Spinal cord (tissue), 9 donors: ENCODE measurements at regions not wholly inside any gene's neighbourhood (a gene's known extent, or its start where the extent isn't known, plus 50 kb on each side); places are given as distances from the start of the nearest gene placed in this dataset.

Experiments
- DNase-seq, 6 donors: peaks; one replicate each; pipeline versions ENCODE4 v3.0.0 to v3.0.0-alpha.2; 2013 to 2015; ENCODE audit warnings: low spot score in 6 of 6, low read depth in 4 of 6
- H3K27ac ChIP-seq: one replicate; pipeline ENCODE4 v1.5.1; 2013; ENCODE audit warnings: low read depth, low read length, control low read depth
- H3K27me3 ChIP-seq: one replicate; pipeline ENCODE4 v1.6.1; 2013; ENCODE audit warnings: low read length; ENCODE audit not compliant: control insufficient read depth, insufficient read depth
- H3K36me3 ChIP-seq: one replicate; pipeline ENCODE4 v1.6.1; 2013; ENCODE audit warnings: low read length; ENCODE audit not compliant: control insufficient read depth, insufficient read depth
- H3K4me1 ChIP-seq: one replicate; pipeline ENCODE4 v1.6.1; 2013; ENCODE audit warnings: low read length; ENCODE audit not compliant: control insufficient read depth, insufficient read depth
- H3K4me3 ChIP-seq: one replicate; pipeline ENCODE4 v1.5.1; 2013; ENCODE audit warnings: low read depth, low read length, control low read depth
- H3K9me3 ChIP-seq: one replicate; pipeline ENCODE4 v1.6.1; 2013; ENCODE audit warnings: low read length; ENCODE audit not compliant: control insufficient read depth, insufficient read depth
- WGBS: methylation state at CpG from one replicate; pipeline ENCODE4 v1.1.5; 2013; ENCODE audit warnings: missing lambda C conversion rate; ENCODE audit not compliant: insufficient coverage; 5-methylcytosine and 5-hydroxymethylcytosine counted together
- donor health status: healthy.

DNA sequence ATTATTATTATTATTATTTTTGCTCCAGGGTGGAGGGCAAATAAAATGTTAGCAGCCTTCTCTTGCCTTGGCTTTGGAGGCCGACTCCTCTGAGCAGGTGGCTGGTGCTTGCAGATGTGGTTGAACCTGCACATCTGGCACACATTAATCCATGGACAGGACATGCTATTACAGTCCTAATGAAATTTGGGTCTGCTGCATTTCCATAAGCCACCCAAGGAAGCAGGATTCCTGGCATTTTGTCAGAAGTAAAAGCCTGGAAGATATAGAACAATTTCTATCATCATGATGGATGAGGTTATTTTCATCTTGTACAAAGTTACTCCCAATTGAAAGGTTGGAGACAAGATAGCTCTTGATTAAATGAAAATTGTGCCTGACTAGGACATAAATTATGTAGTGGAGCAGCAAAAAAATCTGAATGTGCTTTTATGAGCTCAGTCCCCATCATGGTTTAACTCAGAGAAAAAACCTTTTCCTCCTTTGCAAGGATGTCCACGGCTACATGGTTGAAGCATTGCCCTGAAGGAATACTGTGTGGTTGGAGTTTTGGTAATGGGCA lies 130.9 kb upstream of the RGMA start:
- 60% methylated on average over 1 of the region's 2 CpGs for WGBS
- Histone ChIP-seq H3K4me1 (peaks cover 4% of the 10 kb centered on the region), H3K27ac (no peak overlapping the region), H3K4me3 (no peak overlapping the region), H3K9me3 (no peaks in the 10 kb centered on the region), H3K27me3 (no peaks in the 10 kb centered on the region), H3K36me3 (no peaks in the 10 kb centered on the region)
- peak in 1 of 6 donors; percentile 54 for DNase-seq

DNA sequence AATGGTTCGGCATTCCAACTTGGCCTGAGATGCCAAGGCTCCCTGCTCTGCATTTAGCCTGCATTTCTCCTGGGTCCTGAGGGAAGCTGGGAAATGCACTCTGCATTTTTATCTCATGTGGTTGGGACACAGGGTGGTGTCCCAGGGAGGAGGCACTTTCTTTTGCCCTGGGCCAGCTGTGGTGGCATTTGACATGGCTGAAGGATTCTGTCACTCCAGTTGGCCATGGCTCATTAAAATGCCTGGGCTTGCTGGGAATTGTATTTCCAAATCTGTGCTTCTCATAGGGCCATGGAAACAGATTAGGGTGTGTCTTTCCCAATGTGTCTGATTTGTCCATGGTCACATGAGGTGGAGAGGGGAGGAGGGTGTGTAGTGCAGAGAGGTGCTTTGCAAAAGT lies 128.3 kb upstream of the RGMA start:
- no peak overlapping the region for H3K4me3 ChIP-seq
- 40% methylated on average over 1 of the region's 1 CpG for WGBS
- peak in 1 of 6 donors; percentile 35 for DNase-seq
- no peaks in the 10 kb centered on the region for H3K9me3 ChIP-seq
- no peak overlapping the region for H3K27ac ChIP-seq
- no peaks in the 10 kb centered on the region for H3K36me3 ChIP-seq
- peaks cover 4% of the 10 kb centered on the region for H3K4me1 ChIP-seq
- no peaks in the 10 kb centered on the region for H3K27me3 ChIP-seq

DNA sequence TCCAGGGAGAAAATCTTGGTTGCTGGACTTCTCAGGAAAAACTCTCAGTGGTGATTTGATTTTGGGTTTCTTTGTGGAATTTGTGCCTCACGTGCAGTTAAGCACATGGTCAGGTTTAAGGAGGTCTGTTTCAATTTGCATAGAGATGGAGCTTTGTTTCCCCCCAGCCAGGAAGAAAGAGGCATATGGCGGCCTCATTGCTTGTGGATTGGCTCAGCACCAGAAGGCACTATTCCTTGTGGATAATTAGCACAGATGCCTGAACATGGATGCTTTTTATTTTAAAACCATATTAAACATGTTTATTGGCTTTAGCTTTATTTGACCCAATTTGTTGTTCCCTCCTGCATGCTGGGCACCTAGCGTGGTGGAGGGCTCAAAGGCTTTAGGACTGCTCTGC lies 125.1 kb upstream of the RGMA start:
- peak in 2 of 6 donors; percentile 26 to 65 for DNase-seq
- Histone ChIP-seq H3K4me3 (no peak overlapping the region), H3K36me3 (no peaks in the 10 kb centered on the region), H3K4me1 (peaks cover 4% of the 10 kb centered on the region), H3K9me3 (no peaks in the 10 kb centered on the region), H3K27me3 (no peaks in the 10 kb centered on the region), H3K27ac (no peak overlapping the region)
- WGBS: 70% methylated on average over 2 of the region's 3 CpGs

DNA sequence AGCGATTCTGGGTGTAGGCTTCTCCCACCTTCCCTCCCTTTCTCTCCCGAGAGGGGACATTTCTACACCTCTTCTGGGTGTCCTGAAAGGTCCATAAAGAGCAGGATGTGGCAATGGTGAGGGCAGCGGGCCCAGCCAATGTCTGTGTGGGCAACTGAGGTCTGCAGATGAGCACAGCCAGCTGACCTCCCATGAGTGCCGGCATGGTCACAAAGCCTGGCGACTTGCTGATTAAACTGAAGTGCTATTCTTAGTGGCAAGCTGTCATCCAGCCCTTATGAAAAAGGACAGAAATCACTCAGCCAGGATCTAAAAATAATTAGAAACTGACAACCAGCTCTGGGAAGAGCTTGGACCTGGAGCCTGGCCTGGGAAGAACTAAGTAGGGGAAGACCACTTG lies 124.3 kb upstream of the RGMA start:
- Histone ChIP-seq H3K27ac (no peak overlapping the region), H3K4me1 (peaks cover 4% of the 10 kb centered on the region), H3K4me3 (no peak overlapping the region), H3K36me3 (no peaks in the 10 kb centered on the region), H3K9me3 (no peaks in the 10 kb centered on the region), H3K27me3 (no peaks in the 10 kb centered on the region)
- 91% methylated on average over 4 of the region's 5 CpGs for WGBS
- no peak for DNase-seq

DNA sequence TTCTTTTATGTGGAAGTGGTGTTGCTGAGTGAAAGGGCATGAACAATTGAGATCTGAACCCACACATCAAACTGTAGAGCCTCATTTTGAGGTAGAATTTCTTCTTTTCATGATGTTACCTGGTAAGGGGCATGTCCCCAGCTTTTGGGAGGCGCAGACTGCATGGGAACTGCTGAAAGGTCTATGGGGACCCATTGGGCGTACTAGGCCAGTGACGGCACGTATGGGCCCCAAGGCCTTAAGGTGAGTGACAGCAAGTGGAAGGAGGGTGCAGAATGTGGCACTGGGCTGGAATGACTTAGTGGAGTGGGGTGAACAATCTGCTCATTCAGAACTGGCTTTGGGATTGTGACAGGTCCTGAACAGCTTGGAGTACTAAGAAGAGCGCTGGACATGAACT lies 123.6 kb upstream of the RGMA start:
- DNase-seq: no peak
- peaks cover 4% of the 10 kb centered on the region for H3K4me1 ChIP-seq
- WGBS: 93% methylated on average over 5 of the region's 5 CpGs
- no peak overlapping the region for H3K4me3 ChIP-seq
- no peak overlapping the region for H3K27ac ChIP-seq
- H3K9me3 ChIP-seq: no peaks in the 10 kb centered on the region
- no peaks in the 10 kb centered on the region for H3K27me3 ChIP-seq
- H3K36me3 ChIP-seq: no peaks in the 10 kb centered on the region

DNA sequence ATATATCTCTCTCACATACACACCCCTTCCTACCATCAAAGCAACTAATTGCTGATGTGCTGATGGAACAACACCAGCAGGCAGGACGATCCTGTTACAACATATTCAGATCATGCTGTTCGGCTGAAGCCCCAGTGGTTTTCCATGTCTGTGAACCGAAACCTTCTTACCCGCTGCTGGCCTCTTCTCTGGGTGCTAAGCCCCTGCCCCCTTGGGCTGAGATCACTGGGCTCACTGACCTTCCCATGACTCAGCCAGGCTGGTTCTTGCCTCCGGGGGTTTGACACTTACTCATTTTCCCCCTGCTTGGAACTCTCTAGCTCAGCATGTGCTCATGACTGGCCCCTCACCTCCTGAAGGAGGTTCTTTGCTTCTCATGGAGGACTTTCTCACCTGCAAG lies 122.0 kb upstream of the RGMA start:
- DNase-seq: no peak
- Histone ChIP-seq H3K27me3 (no peaks in the 10 kb centered on the region), H3K27ac (no peak overlapping the region), H3K36me3 (no peaks in the 10 kb centered on the region), H3K4me1 (no peaks in the 10 kb centered on the region), H3K4me3 (no peak overlapping the region), H3K9me3 (no peaks in the 10 kb centered on the region)
- 85% methylated on average over 5 of the region's 5 CpGs for WGBS

DNA sequence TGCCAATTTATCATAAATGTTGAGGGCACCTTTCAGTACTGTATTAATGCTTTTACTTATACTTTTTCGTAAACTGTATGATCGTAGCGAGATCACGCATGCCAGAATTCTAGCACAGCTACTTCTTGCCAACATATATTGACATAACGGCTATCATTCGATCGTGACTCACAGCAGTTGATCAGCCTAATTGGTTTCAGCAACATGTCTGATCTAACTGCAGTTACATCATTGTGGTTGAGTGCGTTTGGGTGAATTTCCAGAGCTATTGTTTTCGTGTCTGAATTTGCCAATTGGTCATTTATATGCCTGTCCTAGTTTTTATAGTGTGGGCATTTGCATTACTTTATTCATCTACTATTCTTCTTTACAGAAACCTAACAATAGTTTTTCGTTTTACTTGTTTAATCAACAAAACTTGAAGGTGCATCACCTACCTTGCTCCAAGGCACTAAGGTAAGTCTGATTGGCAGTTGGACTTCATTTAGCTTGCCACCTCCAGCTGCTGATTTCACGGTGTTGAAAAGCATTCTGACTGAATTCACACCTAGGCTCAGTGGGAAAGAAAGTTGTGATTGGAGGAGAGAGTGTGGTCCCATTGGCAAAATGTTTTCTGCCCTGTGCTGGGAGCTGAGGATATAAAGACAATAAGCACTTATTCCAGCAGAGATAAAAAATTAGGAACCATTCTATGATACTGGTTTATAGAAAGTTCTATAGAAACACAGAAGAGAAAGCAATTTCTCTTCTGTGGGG lies 120.9 kb upstream of the RGMA start:
- 77% methylated on average over 8 of the region's 11 CpGs for WGBS
- H3K4me3 ChIP-seq: no peak overlapping the region
- H3K27ac ChIP-seq: no peak overlapping the region
- H3K36me3 ChIP-seq: no peaks in the 10 kb centered on the region
- no peaks in the 10 kb centered on the region for H3K9me3 ChIP-seq
- H3K4me1 ChIP-seq: no peaks in the 10 kb centered on the region
- DNase-seq: peak in 1 of 6 donors; percentile 62
- H3K27me3 ChIP-seq: no peaks in the 10 kb centered on the region

DNA sequence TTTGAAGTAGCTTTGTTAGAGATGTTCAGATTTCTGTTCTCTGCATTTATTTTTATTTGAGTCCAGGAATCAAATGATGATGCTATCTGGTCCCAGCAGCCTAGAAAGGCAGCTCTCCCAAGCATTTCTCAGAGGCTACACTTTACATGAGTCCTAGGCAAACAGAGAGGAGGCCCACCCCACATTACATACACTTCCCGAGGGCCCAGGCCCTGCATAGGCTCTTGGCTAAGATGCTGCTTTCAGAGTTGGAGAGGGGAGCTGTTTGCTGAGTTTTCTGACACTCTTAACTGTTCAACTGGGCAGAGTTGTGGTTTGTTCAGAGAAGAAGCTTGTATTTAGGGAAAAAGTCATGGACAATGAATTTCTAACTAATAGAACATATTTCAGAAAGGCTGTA lies 117.9 kb upstream of the RGMA start:
- no peaks in the 10 kb centered on the region for H3K27me3 ChIP-seq
- no CpG with 5 or more reads among the region's 1 CpG for WGBS
- H3K4me1 ChIP-seq: no peaks in the 10 kb centered on the region
- H3K36me3 ChIP-seq: no peaks in the 10 kb centered on the region
- H3K27ac ChIP-seq: no peak overlapping the region
- no peak for DNase-seq
- H3K9me3 ChIP-seq: no peaks in the 10 kb centered on the region
- H3K4me3 ChIP-seq: no peak overlapping the region

DNA sequence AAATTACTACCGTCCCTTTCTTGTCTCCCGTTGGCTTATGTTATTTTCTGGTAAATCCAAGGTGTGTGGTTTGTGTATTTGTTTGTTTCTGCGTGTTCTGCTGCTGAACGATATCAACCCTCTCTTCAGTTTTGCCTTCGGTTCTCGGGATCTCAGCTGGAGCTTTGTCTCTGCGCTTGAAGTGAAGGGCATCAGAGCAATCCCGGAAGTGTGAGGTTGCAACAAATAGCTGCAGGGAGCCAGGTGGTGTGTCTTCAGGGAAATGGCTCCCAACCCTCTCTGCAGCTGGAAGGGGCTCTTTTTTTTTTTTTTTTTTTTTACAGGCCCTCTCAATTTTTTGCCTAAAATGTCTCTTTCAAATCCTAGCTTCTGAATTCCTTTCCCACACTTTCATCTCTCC lies 116.4 kb upstream of the RGMA start:
- H3K9me3 ChIP-seq: no peaks in the 10 kb centered on the region
- DNase-seq: no peak
- 90% methylated on average over 2 of the region's 8 CpGs for WGBS
- no peaks in the 10 kb centered on the region for H3K36me3 ChIP-seq
- H3K4me3 ChIP-seq: no peak overlapping the region
- H3K27me3 ChIP-seq: no peaks in the 10 kb centered on the region
- no peaks in the 10 kb centered on the region for H3K4me1 ChIP-seq
- H3K27ac ChIP-seq: no peak overlapping the region

DNA sequence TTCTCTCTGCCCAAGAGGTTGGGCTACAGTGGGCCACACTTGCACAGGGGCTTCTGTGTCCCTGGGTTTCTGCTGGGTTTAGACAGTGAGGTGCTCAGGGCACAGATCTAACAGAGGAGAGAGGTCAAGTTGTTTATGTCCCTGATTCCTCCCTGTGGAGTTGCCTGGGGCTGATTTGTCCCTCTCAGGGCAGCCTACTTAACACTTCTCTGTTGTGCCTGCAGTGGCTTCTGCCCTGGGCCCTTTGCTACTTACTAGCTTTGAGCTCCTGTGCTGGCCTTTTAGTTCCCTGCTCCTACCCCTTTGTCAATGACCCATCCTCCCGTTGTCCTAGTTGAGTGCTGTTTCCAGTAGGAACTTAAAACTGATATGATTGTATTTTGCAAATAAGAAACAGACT lies 114.0 kb upstream of the RGMA start:
- H3K4me1 ChIP-seq: no peaks in the 10 kb centered on the region
- H3K27me3 ChIP-seq: no peaks in the 10 kb centered on the region
- WGBS: no CpG with 5 or more reads among the region's 1 CpG
- no peak for DNase-seq
- no peaks in the 10 kb centered on the region for H3K9me3 ChIP-seq
- no peak overlapping the region for H3K4me3 ChIP-seq
- H3K36me3 ChIP-seq: no peaks in the 10 kb centered on the region
- no peak overlapping the region for H3K27ac ChIP-seq
